ENCODE measurements at regions not wholly inside any gene's neighbourhood (a gene's known extent, or its start where the extent isn't known, plus 50 kb on each side); places are given as distances from the start of the nearest gene placed in this dataset.

- POLR2A ChIA-PET: no interaction called here
- CTCF ChIA-PET: no interaction called here
- TF ChIP-seq L3MBTL2 (conservative IDR thresholded peaks at IDR 0.05): no peak
- no peak for TF ChIP-seq PKNOX1 (IDR thresholded peaks at IDR 0.05)
- no peak for TF ChIP-seq NFRKB (IDR thresholded peaks at IDR 0.05)
- no peak for TF ChIP-seq FOXA1 (IDR thresholded peaks at IDR 0.05)
- DNase-seq (ENCODE audit: extremely low spot score): no peak
Observed at GRCh38 chr10:54914049-54914448, 113.0 kb upstream of the PCDH15 start.

GRCh38 chr10:54909165-54909564, 108.1 kb upstream of the PCDH15 start:
- no peak for DNase-seq (ENCODE audit: extremely low spot score)
- POLR2A ChIA-PET: no interaction called here
- CTCF ChIA-PET: interaction anchor here (0.6 kb wide), 1 partner anchor 157 kb away, joined by 3 read pairs; no protein-coding TSS in a partner anchor
- TF ChIP-seq SUZ12 (IDR thresholded peaks at IDR 0.05): no peak
- TF ChIP-seq NFRKB (IDR thresholded peaks at IDR 0.05): no peak
- no peak for TF ChIP-seq ELF4 (IDR thresholded peaks at IDR 0.05)
- TF ChIP-seq HDGF (IDR thresholded peaks at IDR 0.05; ENCODE audit: borderline replicate concordance): no peak
- TF ChIP-seq FOXM1 (IDR thresholded peaks at IDR 0.05; ENCODE audit: borderline replicate concordance): no peak
- TF ChIP-seq LEF1 (IDR thresholded peaks at IDR 0.05; ENCODE audit: borderline replicate concordance): no peak
- no peak for TF ChIP-seq L3MBTL2 (conservative IDR thresholded peaks at IDR 0.05)
- no peak for TF ChIP-seq ARNT (IDR thresholded peaks at IDR 0.05)
- TF ChIP-seq PKNOX1 (IDR thresholded peaks at IDR 0.05): no peak
- TF ChIP-seq TARDBP (IDR thresholded peaks at IDR 0.05): no peak
- no peak for TF ChIP-seq CTBP1 (IDR thresholded peaks at IDR 0.05; ENCODE audit: borderline replicate concordance)
- TF ChIP-seq FOXK2 (IDR thresholded peaks at IDR 0.05): no peak
- TF ChIP-seq ZNF384 (IDR thresholded peaks at IDR 0.05): no peak
- TF ChIP-seq BHLHE40 (IDR thresholded peaks at IDR 0.05; ENCODE audit: borderline replicate concordance): no peak
- no peak for TF ChIP-seq FOXA1 (IDR thresholded peaks at IDR 0.05)

GRCh38 chr10:54908019-54908418, 107.0 kb upstream of the PCDH15 start:
- POLR2A ChIA-PET: no interaction called here
- CTCF ChIA-PET: no interaction called here
- no peak for DNase-seq (ENCODE audit: extremely low spot score)
- TF ChIP-seq ELF4 (IDR thresholded peaks at IDR 0.05) (no peak), FOXK2 (IDR thresholded peaks at IDR 0.05) (no peak), FOXA1 (IDR thresholded peaks at IDR 0.05) (no peak), SUZ12 (IDR thresholded peaks at IDR 0.05) (no peak), PKNOX1 (IDR thresholded peaks at IDR 0.05) (no peak), LEF1 (IDR thresholded peaks at IDR 0.05; ENCODE audit: borderline replicate concordance) (no peak), HDGF (IDR thresholded peaks at IDR 0.05; ENCODE audit: borderline replicate concordance) (no peak), BHLHE40 (IDR thresholded peaks at IDR 0.05; ENCODE audit: borderline replicate concordance) (no peak), NFRKB (IDR thresholded peaks at IDR 0.05) (no peak), ARNT (IDR thresholded peaks at IDR 0.05) (no peak), FOXM1 (IDR thresholded peaks at IDR 0.05; ENCODE audit: borderline replicate concordance) (no peak)

- POLR2A ChIA-PET: no interaction called here
- CTCF ChIA-PET: no interaction called here
- DNase-seq (ENCODE audit: extremely low spot score): no peak
- no peak for TF ChIP-seq FOXA1 (IDR thresholded peaks at IDR 0.05)
- no peak for TF ChIP-seq SP1 (IDR thresholded peaks at IDR 0.05)
- no peak for TF ChIP-seq NFRKB (IDR thresholded peaks at IDR 0.05)
- TF ChIP-seq ARNT (IDR thresholded peaks at IDR 0.05): no peak
- no peak for TF ChIP-seq HDGF (IDR thresholded peaks at IDR 0.05; ENCODE audit: borderline replicate concordance)
- no peak for TF ChIP-seq L3MBTL2 (conservative IDR thresholded peaks at IDR 0.05)
- TF ChIP-seq ZNF384 (IDR thresholded peaks at IDR 0.05): no peak
- TF ChIP-seq ELF4 (IDR thresholded peaks at IDR 0.05): no peak
- TF ChIP-seq BHLHE40 (IDR thresholded peaks at IDR 0.05; ENCODE audit: borderline replicate concordance): no peak
- TF ChIP-seq FOXM1 (IDR thresholded peaks at IDR 0.05; ENCODE audit: borderline replicate concordance): no peak
- no peak for TF ChIP-seq TARDBP (IDR thresholded peaks at IDR 0.05)
- no peak for TF ChIP-seq FOXK2 (IDR thresholded peaks at IDR 0.05)
- TF ChIP-seq SUZ12 (IDR thresholded peaks at IDR 0.05): no peak
- TF ChIP-seq LEF1 (IDR thresholded peaks at IDR 0.05; ENCODE audit: borderline replicate concordance): no peak
- no peak for TF ChIP-seq PKNOX1 (IDR thresholded peaks at IDR 0.05)
- TF ChIP-seq CTBP1 (IDR thresholded peaks at IDR 0.05; ENCODE audit: borderline replicate concordance): no peak
Observed at GRCh38 chr10:54906940-54907339, 105.9 kb upstream of the PCDH15 start.

- ChIA-PET CTCF (no interaction called here), POLR2A (no interaction called here)
- no peak for TF ChIP-seq ELF4 (IDR thresholded peaks at IDR 0.05)
- no peak for DNase-seq (ENCODE audit: extremely low spot score)
Observed at GRCh38 chr10:54905578-54906192, 104.7 kb upstream of the PCDH15 start.

- TF ChIP-seq SP1 (IDR thresholded peaks at IDR 0.05) (no peak), BHLHE40 (IDR thresholded peaks at IDR 0.05; ENCODE audit: borderline replicate concordance) (no peak), NFRKB (IDR thresholded peaks at IDR 0.05) (no peak)
- ChIA-PET CTCF (no interaction called here), POLR2A (no interaction called here)
- no peak for DNase-seq (ENCODE audit: extremely low spot score)
Observed at GRCh38 chr10:54904833-54905232, 103.8 kb upstream of the PCDH15 start.
